GM19463 (cell line): ENCODE measurements at regions not wholly inside any gene's neighbourhood (a gene's known extent, or its start where the extent isn't known, plus 50 kb on each side); places are given as distances from the start of the nearest gene placed in this dataset.
"Not testable (repeated sequence)": the region's sequence is repeated elsewhere in the genome, so short reads cannot be mapped to it uniquely, and the experiment has no call there.

Experiments used
- ATAC-seq: cut with Tn5 transposase; IDR thresholded peaks from one replicate; pipeline ENCODE4 v1.9.1; 2021; ENCODE audit warnings: mild to moderate bottlenecking, moderate library complexity; ENCODE audit not compliant: unreplicated experiment

DNA sequence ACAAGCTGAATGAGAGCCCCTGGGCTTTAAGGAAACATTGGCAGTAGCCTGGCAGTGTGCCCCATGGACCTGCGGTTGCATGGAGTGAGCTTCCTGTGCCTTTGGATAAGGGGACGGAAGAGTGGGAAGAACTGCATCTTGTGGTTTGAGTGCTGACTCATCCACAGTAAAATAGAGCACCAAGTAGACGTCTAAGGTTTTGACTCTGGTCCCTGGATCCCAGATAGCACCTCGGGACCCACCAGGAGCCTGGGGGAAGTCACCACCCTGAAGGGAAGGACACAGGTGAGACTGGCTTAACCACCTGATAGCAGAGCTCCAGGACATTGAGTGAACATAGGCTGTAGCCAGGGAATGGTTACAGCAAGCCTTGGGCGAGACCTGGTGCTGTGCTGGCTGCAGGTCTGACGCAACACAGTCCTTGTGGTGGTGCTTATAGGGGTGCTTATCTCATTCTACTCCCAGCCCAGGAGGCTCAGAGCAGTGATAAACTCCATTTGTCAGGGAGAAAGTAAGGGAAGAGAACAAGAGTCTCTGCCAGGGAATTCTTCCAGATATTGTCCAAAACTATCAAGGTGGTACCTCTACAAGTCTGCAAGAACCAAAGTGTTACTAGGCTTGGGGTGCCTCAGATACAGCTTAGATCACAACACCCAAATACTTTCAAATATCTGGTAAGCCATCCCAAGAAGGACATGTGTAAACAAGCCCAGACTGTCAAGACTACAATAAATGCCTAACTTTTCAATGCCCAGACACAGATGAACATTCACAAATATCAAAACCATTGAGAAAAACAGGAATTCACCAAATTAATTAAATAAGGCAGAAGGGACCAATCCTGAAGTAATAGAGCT is 123.6 kb upstream of the TET2 start:
- no peak for ATAC-seq

DNA sequence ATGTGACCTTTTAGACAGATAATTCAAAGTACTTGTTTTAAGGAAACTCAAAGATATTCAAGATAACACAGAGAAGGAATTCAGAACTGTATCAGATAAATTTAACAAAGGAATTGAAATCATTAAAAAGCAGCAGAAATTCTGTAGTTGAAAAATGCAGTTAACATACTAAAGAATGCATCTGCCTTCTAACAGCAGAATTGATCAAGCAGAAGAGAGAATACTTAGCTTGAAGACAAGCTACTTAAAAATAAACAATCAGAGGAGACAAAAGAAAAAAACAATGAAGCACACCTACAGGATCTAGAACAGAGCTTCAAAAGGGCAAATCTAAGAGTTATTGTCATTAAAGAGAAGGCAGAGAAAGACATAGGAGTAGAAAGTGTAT is 123.0 kb upstream of the TET2 start:
- no peak for ATAC-seq

DNA sequence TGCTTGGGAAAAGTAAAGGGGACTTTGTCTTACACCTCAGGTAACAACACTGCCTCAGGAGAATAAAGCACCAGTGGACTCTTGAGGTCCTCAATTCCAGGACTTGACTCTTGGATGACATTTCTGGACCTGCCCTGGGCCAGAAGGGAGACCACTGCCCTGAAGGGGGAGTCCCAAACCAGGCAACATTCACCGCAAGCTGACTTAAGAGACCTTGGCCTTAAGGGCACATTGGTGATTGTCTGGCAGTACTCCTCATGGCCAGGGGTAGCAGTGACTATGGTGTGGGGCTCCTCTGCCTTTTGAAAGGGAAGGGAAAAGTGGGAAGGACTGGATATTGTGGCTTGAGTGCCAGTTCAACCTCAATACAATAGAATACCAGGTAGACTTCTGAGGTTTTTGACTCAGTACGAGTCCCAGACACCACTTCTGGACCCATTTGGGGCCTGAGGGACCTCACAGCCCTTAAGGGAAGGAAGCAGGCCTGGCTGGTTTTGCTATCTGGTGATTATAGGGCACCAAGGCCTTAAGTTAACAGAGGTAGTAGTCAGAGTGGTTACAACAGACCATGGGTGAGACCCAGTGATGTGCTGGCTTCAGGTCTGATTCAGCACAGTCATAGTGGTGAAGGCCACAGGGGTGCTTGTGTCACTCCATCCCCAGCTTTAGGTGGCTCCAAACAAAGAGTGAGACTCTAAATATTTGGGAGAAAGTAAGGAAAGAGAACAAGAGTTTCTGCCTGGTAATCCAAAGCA is 121.2 kb upstream of the TET2 start:
- ATAC-seq = no peak

DNA sequence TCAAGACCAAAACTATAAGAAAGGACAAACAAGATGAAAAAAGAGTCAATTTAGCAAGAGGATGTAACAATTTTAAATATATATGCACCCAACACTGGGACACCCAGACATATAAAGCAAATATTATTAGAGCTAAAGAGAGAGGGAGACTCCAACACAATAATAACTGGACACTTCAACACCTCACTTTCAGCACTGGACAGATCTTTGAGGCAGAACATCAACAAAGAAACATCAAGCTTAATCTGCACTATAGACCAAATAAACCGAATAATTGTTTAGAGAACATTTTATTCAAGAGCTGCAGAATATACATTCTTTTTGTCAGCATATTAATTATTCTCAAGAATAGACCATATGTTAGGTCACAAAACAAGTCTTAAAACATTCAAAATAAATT is 109.7 kb upstream of the TET2 start:
- no peak for ATAC-seq

DNA sequence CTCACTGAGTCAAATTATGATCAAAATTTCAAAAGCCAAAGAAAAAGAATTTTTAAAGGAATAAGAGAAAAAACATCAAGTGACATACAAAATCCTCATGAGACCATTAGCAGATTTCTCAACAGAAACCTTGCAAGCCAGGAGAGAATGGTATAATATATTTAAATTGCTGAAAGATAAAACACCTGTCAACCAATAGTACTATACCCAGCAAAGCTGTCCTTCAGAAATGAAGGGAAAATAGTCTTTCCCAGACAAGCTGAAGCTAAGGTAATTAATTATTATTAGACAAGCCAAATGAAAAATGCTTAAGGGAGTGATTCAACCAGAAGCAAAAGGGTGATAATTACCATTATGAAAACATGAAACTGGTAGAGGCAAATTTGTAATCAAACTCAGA is 104.2 kb upstream of the TET2 start:
- no peak for ATAC-seq

DNA sequence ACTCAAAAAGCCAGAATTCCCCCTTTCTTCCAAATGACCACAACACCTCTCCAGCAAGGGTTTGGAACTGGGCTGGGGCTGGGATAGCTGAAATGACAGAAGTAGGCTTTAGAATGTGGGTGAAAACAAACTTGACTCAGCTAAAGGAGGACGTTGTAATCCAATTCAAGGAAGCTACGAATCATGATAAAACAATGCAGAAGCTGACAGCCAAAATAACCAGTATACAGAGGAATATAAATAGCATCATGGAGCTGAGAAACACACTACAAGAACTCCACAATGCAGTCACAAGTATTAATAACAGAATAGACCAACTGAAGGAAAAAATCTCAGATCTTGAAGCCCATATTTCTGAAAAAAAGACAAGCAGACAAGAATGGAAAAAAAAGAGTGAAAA is 95.8 kb upstream of the TET2 start:
- ATAC-seq = no peak

DNA sequence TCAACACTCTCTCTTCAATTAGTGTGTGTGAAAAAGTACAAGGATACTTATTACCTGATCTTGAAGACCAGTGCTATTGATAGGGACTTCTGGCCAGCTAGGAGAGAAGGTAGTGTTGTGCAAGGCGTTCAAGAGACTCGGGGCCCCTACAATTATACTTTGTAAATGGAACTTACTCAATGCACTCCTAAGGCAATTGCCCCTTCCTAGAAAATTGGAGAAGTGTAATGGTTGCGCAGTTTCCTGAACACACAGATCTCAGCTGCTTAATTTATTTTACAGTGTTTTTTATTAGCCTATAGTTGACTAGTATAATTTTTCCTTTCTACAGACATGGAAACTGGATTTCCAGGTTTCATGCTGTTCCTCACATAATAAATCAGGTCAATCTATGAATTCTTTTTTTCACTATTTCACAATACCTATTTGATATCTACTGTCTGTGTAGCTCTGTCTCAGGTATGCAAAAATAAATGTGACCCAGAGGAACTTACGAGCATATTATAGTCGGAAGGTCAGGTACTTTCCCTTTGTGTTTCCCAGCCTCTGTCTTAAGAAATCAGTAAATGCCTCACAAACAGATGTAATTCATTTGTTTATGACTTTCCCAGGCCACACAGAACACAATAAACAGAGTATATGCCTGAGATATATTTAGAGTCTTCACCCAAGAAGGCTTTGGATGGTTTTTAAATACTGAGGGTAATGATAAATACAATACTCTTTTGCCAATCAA is 89.1 kb upstream of the TET2 start:
- ATAC-seq = no peak

DNA sequence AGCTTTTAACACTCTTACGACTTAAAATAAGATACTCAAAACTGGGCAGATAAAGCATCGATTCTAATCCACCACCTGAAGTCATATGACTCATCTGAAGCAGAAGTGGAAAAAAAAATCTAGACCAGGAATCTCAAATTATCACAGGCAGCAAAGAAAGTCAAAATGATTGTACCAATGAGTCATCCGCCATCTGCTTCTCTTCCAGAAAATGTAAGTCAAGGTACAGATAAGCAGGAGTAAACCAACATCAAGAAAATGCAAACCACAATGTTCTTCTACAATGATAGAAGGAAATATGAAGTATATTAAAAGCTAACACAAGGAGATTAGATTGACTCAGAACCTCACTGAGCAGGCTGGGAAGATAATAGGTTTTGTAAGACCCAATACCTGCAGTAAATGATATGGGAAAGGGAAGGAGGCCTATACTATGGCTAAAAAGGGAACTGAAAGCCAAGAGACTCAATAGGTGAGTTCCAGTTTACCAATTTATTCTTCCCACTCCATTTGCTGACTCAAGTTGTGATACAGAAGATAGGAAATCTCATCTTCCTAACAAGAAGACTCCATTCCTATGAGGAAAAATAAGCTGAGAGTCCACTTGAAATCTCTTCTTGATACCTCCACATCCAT is 88.4 kb upstream of the TET2 start:
- ATAC-seq = no peak

DNA sequence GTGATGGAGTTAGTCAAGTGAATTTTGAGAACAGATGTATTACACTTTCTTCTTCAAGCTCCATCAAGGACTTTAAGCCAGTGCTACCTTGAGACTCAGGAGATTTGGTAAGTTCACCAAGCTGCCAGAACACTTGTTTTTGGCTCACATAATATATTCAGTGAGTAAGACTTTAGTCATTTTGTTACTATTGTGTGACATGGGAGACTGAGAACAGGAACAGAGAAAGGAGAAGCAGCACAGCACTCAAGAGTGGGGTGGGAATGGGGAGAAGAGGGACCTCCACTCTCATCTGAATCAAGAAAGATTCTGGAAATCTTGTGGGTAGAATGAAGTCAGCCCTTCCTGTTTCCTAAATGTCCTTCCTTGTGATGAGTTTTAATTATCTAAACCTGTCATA is 87.3 kb upstream of the TET2 start:
- ATAC-seq = peak; percentile 25

DNA sequence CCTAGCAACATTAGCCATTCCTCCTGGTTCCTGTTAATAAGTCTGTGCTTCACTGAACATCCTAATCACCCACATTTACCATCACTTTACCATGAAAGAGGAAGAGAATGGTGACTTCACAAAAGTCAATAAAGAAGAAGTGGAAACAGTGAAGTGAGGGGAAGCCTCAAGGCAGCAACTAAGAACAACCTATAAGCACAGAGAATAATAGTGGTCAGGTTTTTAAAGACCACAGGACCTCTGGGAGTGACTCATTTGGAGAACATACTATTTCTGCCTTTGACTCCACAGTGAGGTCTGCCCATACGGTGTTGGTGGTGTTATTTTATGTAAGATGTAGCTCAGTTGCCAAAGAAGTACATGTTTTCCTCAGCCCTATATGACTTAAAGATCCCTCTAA is 86.0 kb upstream of the TET2 start:
- peak; percentile 82 for ATAC-seq

DNA sequence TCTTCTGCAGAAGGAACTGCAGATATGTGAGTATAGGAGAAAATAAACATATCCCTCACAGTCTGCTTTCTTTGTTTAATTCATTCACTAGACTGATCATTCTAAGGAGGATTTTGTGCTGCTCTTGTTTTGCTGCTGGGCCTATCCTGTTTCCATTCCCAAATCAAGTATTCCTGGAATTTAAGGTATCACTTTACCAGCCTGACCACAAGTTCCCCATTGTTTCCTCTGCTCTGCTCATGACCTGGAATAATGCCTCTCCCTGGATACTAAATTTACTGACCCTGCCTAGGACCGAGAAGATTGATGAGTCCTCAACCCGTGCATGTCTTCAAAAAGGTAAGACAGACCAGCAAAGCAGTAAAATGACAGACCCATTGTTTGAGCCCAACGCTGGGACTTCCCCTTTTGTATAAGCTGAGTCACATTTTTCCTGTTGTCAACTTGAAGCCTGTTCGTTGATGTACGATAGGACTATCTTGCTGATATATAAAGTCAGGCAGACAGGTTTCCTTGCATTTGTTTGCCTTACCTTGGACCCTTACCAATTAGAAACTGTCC is 85.5 kb upstream of the TET2 start:
- peak; percentile 23 for ATAC-seq

DNA sequence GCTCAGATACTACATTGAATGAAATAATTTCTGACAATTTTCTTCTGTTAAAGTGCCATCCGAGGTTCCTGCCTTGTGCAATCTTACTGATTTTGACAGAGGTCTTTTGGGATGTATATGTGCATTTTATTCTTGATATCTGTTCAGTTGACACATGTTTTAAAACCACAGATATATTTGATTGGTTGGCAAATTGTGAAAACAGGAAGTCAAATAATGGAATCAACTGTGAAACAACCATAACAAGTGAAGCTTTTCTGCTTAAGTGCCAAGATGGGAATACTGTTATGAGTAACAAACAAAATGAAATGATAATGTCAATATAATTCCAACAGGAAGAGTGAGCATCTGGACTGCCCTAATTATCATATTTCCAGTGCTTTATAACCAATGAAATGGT is 84.9 kb upstream of the TET2 start:
- no peak for ATAC-seq

DNA sequence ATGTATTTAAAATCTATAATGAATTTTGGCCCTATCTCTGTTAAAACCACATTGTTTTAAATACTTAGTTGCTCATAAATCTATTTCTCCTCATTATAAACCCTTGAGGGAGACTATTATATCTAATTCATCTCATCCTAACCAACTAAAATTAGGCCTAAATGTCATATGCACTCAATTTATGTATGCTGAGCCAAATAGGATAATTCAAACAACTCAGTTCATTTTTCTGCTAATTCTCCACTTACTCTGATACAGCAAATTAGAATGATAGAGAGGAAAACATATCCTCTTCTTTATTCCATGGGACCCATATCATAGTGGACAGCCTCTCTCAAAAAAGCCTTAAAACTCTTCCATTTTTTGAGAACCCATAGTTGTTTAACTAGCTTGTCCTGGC is 80.3 kb upstream of the TET2 start:
- no peak for ATAC-seq

DNA sequence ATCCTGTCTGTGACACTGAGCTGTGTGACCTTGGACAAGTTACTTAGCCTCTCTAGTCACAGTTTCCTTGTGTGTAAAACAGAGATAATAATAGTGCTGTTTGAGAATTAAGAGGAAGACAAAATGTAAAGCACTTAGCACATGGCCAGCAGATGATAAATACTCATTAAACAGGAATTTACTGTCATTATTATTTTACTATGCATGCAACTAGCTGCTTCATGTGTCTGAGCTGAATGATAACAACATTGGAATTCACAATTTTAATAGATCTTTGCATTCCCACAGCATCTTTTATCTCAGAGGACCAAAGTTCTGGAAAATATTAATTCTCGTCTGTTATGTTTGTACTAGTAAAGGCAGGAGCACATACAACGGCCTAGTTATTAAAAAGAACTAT is 79.2 kb upstream of the TET2 start:
- no peak for ATAC-seq

DNA sequence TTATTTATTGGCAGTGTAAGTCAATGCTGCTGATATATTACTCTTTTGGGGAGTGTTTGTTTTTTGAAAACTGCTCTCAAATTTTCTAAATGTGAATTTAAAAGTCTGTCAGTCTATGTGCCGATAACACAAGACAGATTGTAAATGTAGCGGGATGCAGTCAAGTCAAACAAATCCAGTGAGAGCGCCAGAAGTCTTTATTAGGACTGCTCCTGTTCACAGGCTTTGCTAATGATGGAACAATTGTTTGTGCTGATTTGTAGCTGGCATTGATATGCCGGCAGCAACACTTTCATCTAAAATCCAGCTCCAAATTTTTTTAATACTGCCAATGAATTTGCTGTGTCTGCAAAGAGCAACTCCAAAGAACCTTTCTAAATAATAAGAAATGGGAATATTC is 78.7 kb upstream of the TET2 start:
- ATAC-seq = no peak

DNA sequence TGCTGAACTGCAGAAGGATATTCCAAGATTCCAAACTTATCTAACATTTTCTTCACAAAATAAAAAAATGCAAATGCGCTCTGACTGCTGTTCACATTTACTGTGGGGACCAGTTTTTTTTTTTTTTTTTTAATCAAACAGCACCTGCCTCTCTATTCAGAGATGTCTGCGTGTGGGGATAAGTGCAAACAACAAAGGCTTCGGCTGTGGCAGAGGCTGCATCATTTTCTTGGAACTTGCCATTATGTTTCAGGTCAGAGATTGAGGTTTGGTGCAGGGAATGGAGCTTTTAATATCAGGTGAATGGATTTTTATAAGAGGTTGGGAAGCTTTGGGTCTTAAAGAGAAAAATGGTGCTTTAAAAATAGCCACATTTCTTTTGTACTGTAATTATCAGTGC is 78.2 kb upstream of the TET2 start:
- no peak for ATAC-seq

DNA sequence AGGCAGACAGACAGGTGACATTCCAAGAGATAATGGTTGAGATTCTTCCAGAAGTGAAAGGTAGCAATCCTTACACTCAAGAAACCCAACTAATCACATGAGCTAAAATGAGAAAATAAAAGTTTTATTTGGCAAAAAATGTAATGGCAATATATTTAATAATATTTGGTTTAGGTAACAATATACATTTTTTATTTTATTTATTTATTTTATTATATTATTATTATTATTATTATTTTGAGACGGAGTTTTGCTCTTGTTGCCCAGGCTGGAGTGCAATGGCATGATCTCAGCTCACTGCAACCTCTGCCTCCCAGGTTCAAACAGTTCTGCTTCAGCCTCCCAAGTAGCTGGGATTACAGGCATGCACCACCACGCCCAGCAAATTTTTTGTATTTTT is 74.6 kb upstream of the TET2 start:
- ATAC-seq = not testable (repeated sequence)

DNA sequence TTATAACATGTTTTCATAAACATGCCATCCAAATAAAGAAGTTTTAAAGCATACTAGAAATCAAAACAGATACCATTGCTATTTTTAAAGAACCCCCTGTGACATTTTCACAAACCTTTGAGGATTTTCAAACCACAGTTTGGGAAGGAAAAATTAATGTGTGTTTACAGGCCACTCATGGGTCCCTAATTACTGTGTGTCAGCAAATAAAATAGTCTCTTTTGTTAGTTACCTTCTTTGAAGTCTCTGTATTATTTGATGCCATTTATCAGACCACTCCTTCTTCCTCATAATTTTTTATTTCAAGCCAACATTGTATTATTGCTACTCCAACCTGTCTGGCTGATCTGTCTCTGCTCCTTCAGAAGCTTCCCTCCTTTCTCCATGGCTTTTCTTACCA is 72.6 kb upstream of the TET2 start:
- no peak for ATAC-seq

DNA sequence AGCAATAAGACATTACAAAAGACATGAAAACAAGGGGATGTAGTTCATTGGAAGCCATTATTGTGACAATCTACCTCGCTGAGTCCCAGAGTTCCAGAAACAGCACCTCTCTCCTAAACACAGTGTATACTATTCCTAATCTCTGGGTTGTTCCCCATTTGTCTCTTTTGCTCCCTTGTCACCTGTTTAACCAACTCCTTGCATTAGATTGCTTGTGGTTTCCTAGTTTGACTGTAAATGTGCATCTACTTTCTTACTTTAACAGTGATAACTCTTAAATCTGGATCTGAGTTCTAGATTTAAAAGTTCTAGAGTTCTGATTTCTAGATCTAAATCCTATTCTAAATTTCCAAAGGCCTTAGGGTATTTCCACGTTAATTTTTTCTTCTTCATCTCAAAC is 71.6 kb upstream of the TET2 start:
- peak; percentile 54 for ATAC-seq

DNA sequence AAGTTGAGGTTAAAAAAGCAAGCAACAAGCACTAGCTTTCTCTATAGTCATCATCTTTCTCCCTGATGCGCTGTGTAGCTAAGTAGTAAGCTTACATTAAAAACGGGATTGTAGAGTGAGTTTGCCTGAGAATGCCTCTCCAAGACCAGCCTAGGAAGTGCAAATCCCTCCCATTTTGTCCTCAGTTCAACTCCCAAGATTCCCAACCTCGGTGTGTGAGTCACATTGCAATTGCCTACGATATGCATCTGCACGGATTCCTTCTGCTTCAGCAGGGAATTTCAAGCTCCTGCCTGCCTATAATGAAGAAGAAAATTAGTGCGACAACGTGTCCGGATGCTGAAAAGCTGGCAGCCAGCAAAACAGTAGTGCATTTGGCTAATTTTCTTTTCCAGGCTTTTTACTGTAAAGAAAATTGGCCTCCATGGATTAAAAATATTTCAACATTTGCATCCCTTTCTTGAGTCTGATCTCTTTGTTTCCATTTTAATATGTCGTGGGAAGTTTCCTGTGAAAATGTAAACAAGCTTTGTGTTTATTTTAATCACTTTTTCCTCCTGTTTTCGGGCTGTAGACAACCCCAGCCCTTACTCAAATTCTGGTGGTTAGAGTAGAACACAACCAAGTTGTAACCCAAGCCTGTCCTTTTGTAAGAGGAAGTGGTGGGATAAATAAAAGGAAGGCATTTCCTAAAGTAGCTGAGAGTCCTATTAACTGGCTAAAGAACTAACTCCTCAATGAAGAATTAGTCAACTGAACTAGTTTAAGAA is 58.4 kb upstream of the TET2 start:
- no peak for ATAC-seq
